Stimulated activated CD4-positive, alpha-beta T cell treated with anti-CD3 and anti-CD28 coated beads, Interleukin-2, amount 100 ng/mL, for 24 hours (primary cell): ENCODE measurements at regions not wholly inside any gene's neighbourhood (a gene's known extent, or its start where the extent isn't known, plus 50 kb on each side); places are given as distances from the start of the nearest gene placed in this dataset.

Experiments
- DNase-seq, 2 donors: peaks; one replicate each; pipeline ENCODE4 v3.0.0-alpha.2; 2020

DNA sequence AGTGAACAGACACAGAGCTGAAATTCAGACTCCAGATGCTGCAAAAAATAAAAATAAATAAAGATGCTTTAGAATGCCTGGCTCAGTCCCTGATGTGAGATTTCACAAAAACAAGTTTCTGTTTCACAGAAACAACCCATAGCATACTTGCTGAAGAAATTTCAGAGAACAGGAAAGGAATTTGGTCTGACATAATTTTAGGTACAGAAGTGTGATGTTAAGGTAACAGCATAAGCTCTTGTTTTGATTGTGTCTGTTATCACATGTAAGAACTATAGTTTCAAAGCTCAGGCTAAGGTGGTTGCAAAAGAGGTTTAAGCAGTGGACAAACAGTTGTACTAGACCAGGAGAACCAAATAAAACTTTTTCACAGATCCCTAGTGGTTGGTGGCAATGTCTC, 152.1 kb downstream of the PTGER3 start:
- no peak for DNase-seq

GRCh38 chr1:70896224-70896623, 151.4 kb downstream of the PTGER3 start:
- DNase-seq: no peak

GRCh38 chr1:70897273-70897672, 150.3 kb downstream of the PTGER3 start:
- no peak for DNase-seq

- no peak for DNase-seq
These were observed 147.9 kb downstream of the PTGER3 start for GRCh38 chr1:70899735-70900134.

DNA sequence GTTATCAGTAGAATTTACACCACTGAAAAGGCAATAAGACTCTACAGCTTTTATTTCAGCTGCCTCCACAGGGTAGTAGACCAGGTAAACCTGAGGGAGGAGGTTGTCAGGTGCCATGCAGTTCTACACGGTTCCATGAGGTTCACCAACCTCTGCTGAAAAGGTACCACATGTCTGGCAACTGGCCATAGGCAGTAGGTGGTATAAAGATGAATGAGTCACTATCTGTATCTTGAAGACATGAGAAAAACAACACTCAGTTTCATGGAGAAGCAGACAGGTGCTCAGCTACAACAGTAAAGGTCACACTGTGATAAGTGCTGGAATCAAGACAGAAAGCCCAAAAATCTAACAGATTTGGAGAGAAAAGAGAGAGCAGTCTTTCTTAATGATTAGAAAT, 145.4 kb downstream of the PTGER3 start:
- no peak for DNase-seq

GRCh38 chr1:70906800-70907199, 140.8 kb downstream of the PTGER3 start:
- DNase-seq: no peak

- DNase-seq: no peak
These were observed 139.9 kb downstream of the PTGER3 start for GRCh38 chr1:70907563-70908310.

DNA sequence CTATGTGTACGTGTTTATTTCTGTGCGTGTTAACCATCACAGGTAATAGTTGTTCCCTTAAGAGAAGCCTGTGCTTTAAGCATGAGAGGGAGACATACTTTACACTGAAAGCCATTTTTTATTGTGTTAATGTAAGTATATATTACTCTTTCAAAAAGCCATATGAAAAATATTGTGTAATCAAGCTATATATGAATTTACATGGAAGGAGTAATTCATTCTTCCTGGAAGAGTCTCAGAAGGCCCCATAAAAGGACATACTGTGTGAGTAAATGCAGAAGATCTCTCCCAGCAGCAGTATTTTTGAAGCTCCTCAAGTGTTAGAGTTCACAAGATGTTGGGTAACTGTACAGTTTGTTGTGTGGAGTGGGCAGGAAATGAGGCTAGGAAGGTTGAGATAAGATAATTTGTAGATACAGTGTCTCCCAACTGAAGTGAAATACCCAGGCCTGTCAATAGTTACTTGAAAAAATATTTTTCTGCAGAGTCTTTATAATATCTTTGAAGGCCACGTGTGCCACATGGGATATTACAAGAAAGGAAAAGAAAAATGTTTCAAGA, 138.3 kb downstream of the PTGER3 start:
- DNase-seq: no peak

GRCh38 chr1:70910013-70910412, 137.6 kb downstream of the PTGER3 start:
- DNase-seq: no peak

DNA sequence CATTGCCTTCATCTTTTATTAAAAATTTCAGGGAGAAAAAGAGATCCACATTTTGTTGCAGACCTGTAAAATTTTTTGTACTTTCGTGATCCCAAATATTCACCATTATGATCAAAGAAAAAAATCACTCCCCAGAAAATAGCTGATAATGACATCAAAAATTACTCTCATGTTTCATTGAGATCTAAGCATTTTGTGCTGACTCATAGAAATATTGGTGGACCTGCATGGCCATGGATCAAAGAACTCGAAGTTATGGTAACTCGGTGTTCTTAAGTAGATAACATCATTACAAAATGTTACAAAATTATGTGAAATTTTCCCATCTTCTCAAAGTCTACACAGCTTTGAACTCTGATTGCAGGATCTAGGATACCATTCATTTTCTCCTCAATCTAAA, 135.8 kb downstream of the PTGER3 start:
- no peak for DNase-seq

DNA sequence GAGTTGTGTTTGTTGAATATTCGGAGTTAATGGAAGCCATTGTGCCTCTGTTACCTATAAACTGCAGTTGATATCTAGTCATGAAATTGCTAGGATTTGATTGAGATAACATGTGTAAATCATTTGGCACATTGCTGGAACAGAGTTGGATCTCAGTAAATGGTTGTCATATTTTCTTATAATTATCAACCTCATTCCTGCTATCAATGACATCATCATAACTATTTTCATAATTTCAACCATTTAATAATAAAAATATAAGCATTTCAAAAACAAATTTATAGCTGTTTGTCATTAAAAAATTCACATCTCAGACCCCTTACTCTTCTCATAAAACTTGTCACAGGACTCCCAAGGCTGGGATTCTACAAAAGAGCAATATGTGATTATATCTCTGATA, 133.4 kb downstream of the PTGER3 start:
- DNase-seq: no peak

DNA sequence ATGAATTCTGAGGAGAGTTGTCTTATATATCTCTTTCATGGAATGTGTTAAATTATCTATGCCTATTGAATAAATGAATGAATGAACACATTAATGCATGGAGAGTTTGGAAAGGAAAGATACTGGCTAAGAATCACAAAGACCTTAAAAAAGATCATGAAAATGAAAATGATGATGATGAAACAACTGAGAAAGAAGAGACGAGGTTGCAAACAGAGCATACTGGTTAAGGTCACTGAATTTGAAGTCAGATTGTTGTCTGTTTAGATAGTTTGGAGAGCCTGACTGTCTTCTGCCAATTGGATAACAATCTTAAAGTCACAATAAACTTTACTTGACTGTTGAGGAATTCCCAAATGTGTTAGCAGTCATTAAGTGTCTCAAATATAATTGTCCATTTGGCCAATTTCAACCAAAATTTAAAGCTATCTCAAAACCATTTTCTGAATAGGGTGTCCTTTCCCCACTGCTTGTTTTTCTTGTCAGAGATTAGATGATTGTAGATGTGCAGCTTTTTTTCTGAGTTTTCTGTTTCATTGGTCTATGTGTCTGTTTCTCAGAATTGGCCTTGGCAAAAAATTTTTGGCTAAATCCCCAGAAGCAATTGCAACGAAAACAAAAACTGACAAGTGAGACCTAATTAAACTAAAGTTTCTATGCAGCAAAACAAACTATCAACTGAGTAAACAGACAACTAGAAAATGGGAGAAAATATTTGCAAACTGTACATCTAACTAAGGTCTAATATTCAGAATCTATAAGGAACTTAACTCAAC, 132.2 kb downstream of the PTGER3 start:
- DNase-seq: no peak

GRCh38 chr1:70916034-70916427, 131.6 kb downstream of the PTGER3 start:
- DNase-seq: no peak

GRCh38 chr1:70919706-70920323, 127.8 kb downstream of the PTGER3 start:
- DNase-seq: no peak
